ENCODE measurements at regions not wholly inside any gene's neighbourhood (a gene's known extent, or its start where the extent isn't known, plus 50 kb on each side); places are given as distances from the start of the nearest gene placed in this dataset.

GRCh38 chr6:85396159-85396808, 53.6 kb upstream of the NT5E start:
- DNase-seq = no peak

GRCh38 chr6:85395746-85396145, 54.1 kb upstream of the NT5E start:
- DNase-seq = no peak

- no peak for DNase-seq
Measured at GRCh38 chr6:85394853-85395538, 54.9 kb upstream of the NT5E start.

GRCh38 chr6:85394199-85394598, 55.7 kb upstream of the NT5E start:
- DNase-seq = no peak

- no peak for DNase-seq
Measured at GRCh38 chr6:85392379-85392778, 57.5 kb upstream of the NT5E start.

GRCh38 chr6:85390775-85391174, 59.1 kb upstream of the NT5E start:
- DNase-seq = no peak

- DNase-seq = no peak
Measured at GRCh38 chr6:85390105-85390728, 59.7 kb upstream of the NT5E start.

- no peak for DNase-seq
Measured at GRCh38 chr6:85389151-85389797, 60.6 kb upstream of the NT5E start.

GRCh38 chr6:85388531-85388930, 61.4 kb upstream of the NT5E start:
- DNase-seq = no peak

- DNase-seq = no peak
Measured at GRCh38 chr6:85385636-85386315, 64.1 kb upstream of the NT5E start.

GRCh38 chr6:85383042-85383441, 66.8 kb upstream of the NT5E start:
- DNase-seq = no peak

GRCh38 chr6:85382541-85382940, 67.3 kb upstream of the NT5E start:
- no peak for DNase-seq

GRCh38 chr6:85372915-85373270, 77.0 kb upstream of the NT5E start:
- DNase-seq = no peak

- DNase-seq = no peak
Measured at GRCh38 chr6:85372188-85372914, 77.5 kb upstream of the NT5E start.

GRCh38 chr6:85368631-85369030, 81.3 kb upstream of the NT5E start:
- DNase-seq = no peak

- DNase-seq = no peak
Measured at GRCh38 chr6:85364344-85364743, 85.5 kb upstream of the NT5E start.

- DNase-seq = no peak
Measured at GRCh38 chr6:85363870-85364269, 86.0 kb upstream of the NT5E start.

- no peak for DNase-seq
Measured at GRCh38 chr6:85362652-85363310, 87.1 kb upstream of the NT5E start.

GRCh38 chr6:85361643-85362014, 88.3 kb upstream of the NT5E start:
- no peak for DNase-seq

GRCh38 chr6:85360794-85361642, 88.9 kb upstream of the NT5E start:
- DNase-seq = no peak

- no peak for DNase-seq
Measured at GRCh38 chr6:85357651-85358050, 92.2 kb upstream of the NT5E start.

Measured in NCI-H1694 treated with DMSO at 0.1 percent for 48 hours (cell line).